Fibroblast of lung (primary cell): ENCODE measurements at regions not wholly inside any gene's neighbourhood (a gene's known extent, or its start where the extent isn't known, plus 50 kb on each side); places are given as distances from the start of the nearest gene placed in this dataset.
"Not testable (repeated sequence)": the region's sequence is repeated elsewhere in the genome, so short reads cannot be mapped to it uniquely, and the experiment has no call there.

Experiments used
- DNase-seq, 2 donors: peaks; one replicate each; pipeline versions ENCODE4 v3.0.0 to v3.0.0-alpha.2; 2010; ENCODE audit warnings: low read depth in 2 of 2
- H2AFZ ChIP-seq: 2 replicates; pipeline ENCODE4 v1.5.1; 2012; ENCODE audit warnings: low read length, control low read depth, inconsistent platforms
- H3K27ac ChIP-seq: 2 replicates; pipeline ENCODE4 v1.5.1; 2011; ENCODE audit warnings: low read length, control low read depth; ENCODE audit not compliant: insufficient read depth
- H3K27me3 ChIP-seq: 2 replicates; pipeline ENCODE4 v1.5.1; 2011; ENCODE audit warnings: mild to moderate bottlenecking, low read length; ENCODE audit not compliant: control insufficient read depth, insufficient read depth
- H3K36me3 ChIP-seq: 2 replicates; pipeline ENCODE4 v1.5.1; 2011; ENCODE audit warnings: low read length; ENCODE audit not compliant: control insufficient read depth, insufficient read depth
- H3K4me1 ChIP-seq: 2 replicates; pipeline ENCODE4 v1.5.1; 2011; ENCODE audit warnings: low read length; ENCODE audit not compliant: control insufficient read depth, insufficient read depth; ENCODE audit errors: extremely low read depth
- H3K4me2 ChIP-seq: 2 replicates; pipeline ENCODE4 v1.5.1; 2011; ENCODE audit warnings: low read length, control low read depth; ENCODE audit not compliant: insufficient read depth; ENCODE audit errors: extremely low read depth
- H3K4me3 ChIP-seq, 4 experiments: fragments of 200-600 bp in 1 of 4; sonication (generic) in 1 of 4; replicated peaks in 1 of 4; 2 replicates each; pipeline ENCODE4 v1.5.1; 2011 to 2016; ENCODE audit warnings: low read length in 4 of 4, low read depth in 3 of 4, mild to moderate bottlenecking in 3 of 4, control low read depth in 2 of 4, inconsistent platforms in 1 of 4, mixed read lengths in 1 of 4; ENCODE audit not compliant: insufficient read depth in 1 of 4; ENCODE audit errors: control extremely low read depth in 1 of 4
- H3K79me2 ChIP-seq: 2 replicates; pipeline ENCODE4 v1.5.1; 2012; ENCODE audit warnings: mild to moderate bottlenecking, low read length, inconsistent platforms; ENCODE audit not compliant: control insufficient read depth, insufficient read depth
- H3K9ac ChIP-seq: 2 replicates; pipeline ENCODE4 v1.5.1; 2011; ENCODE audit warnings: mild to moderate bottlenecking, low read length, control low read depth; ENCODE audit not compliant: insufficient read depth
- H3K9me3 ChIP-seq: 2 replicates; pipeline ENCODE4 v1.5.1; 2012; ENCODE audit warnings: low read depth, low read length; ENCODE audit not compliant: control insufficient read depth, insufficient read depth
- H4K20me1 ChIP-seq: 2 replicates; pipeline ENCODE4 v1.5.1; 2011; ENCODE audit warnings: low read length; ENCODE audit not compliant: control insufficient read depth, insufficient read depth; ENCODE audit errors: extremely low read depth
- CTCF ChIP-seq, 2 donors: IDR thresholded peaks in 1 of 2; conservative IDR thresholded peaks in 1 of 2; 1 replicate in 1 of 2; 2 replicates in 1 of 2; pipeline ENCODE4 v1.5.1; 2011 to 2012; ENCODE audit warnings: low read length in 2 of 2, control low read depth in 1 of 2, inconsistent platforms in 1 of 2, low read depth in 1 of 2, mild to moderate bottlenecking in 1 of 2
- EZH2 ChIP-seq: IDR thresholded peaks from 2 replicates; pipeline ENCODE4 v1.5.1; 2012; ENCODE audit warnings: low read length, control low read depth, mild to moderate bottlenecking; ENCODE audit errors: missing control alignments

- no peak overlapping the region for H3K9ac ChIP-seq
- no peaks in the 10 kb centered on the region for H4K20me1 ChIP-seq
- TF ChIP-seq EZH2 (no peak), CTCF (conservative IDR thresholded peaks at IDR 0.05 in 1 of 2, IDR thresholded peaks at IDR 0.05 in 1 of 2; ENCODE audit: low read depth in 1 of 2, low read length in 2 of 2) (no peak)
These were observed 168.3 kb downstream of the NEDD1 start for GRCh38 chr12:97075161-97075933.

GRCh38 chr12:97075934-97076630 is 169.0 kb downstream of the NEDD1 start:
- H3K4me2 ChIP-seq, result no peak overlapping the region
- H4K20me1 ChIP-seq, result no peaks in the 10 kb centered on the region
- no peak for DNase-seq
- no peaks in the 10 kb centered on the region for H3K36me3 ChIP-seq
- TF ChIP-seq CTCF (conservative IDR thresholded peaks at IDR 0.05 in 1 of 2, IDR thresholded peaks at IDR 0.05 in 1 of 2; ENCODE audit: low read depth in 1 of 2, low read length in 2 of 2), result no peak
- no peak for TF ChIP-seq EZH2
- H3K27ac ChIP-seq, result no peak overlapping the region
- no peaks in the 10 kb centered on the region for H3K9me3 ChIP-seq
- H3K4me3 ChIP-seq, result no peak overlapping the region
- no peaks in the 10 kb centered on the region for H3K79me2 ChIP-seq
- H2AFZ ChIP-seq, result no peak overlapping the region
- H3K4me1 ChIP-seq, result no peaks in the 10 kb centered on the region
- H3K9ac ChIP-seq, result no peak overlapping the region
- no peaks in the 10 kb centered on the region for H3K27me3 ChIP-seq

More at GRCh38 chr12:97075161-97075933, 168.3 kb downstream of the NEDD1 start:
- H2AFZ ChIP-seq, result no peak overlapping the region
- no peak overlapping the region for H3K4me3 ChIP-seq
- H3K4me2 ChIP-seq, result no peak overlapping the region
- no peaks in the 10 kb centered on the region for H3K79me2 ChIP-seq
- H3K36me3 ChIP-seq, result no peaks in the 10 kb centered on the region
- H3K4me1 ChIP-seq, result no peaks in the 10 kb centered on the region
- no peaks in the 10 kb centered on the region for H3K27me3 ChIP-seq
- no peak overlapping the region for H3K27ac ChIP-seq
- no peaks in the 10 kb centered on the region for H3K9me3 ChIP-seq
- peak in 1 of 2 donors; percentile 79 for DNase-seq

- not testable (repeated sequence) for H3K9me3 ChIP-seq, H3K9ac ChIP-seq, H3K4me2 ChIP-seq, H3K4me1 ChIP-seq, H2AFZ ChIP-seq, H3K36me3 ChIP-seq, H3K79me2 ChIP-seq, H3K27me3 ChIP-seq, H4K20me1 ChIP-seq, H3K4me3 ChIP-seq, H3K27ac ChIP-seq
- peak in 1 of 2 donors; percentile 1 for DNase-seq
These were observed 169.9 kb downstream of the NEDD1 start for GRCh38 chr12:97076912-97077311.
